H1 (cell line): ENCODE measurements at regions not wholly inside any gene's neighbourhood (a gene's known extent, or its start where the extent isn't known, plus 50 kb on each side); places are given as distances from the start of the nearest gene placed in this dataset.
A peak's percentile ranks its signal among the peaks of the same experiment; 100 is the strongest.

Experiments used
- CTCF ChIA-PET: fragments of 300-600 bp; sonication (Branson Sonifier 250); formaldehyde crosslinking; loops from one replicate; lab custom pipeline; 2021; ENCODE audit not compliant: partially characterized antibody; lab: Charles Lee
- POLR2A ChIA-PET: fragments of 300-600 bp; sonication (Branson Sonifier 250); formaldehyde crosslinking; loops from one replicate; lab custom pipeline; 2021; ENCODE audit warnings: inconsistent platforms; ENCODE audit not compliant: partially characterized antibody; lab: Charles Lee
- DNase-seq, 2 experiments: peaks; one replicate each; pipeline versions ENCODE4 v3.0.0 to v3.0.0-alpha.2; 2010 to 2022; ENCODE audit warnings: low spot score in 2 of 2, low read depth in 1 of 2, mixed read lengths in 1 of 2
- FAIRE-seq: peaks from 2 replicates; lab custom pipeline; 2011; peaks lifted over from hg19 to GRCh38; lab: Jason Lieb, UNC
- H2AFZ ChIP-seq: 2 replicates; pipeline ENCODE4 v1.8.1; 2012; ENCODE audit warnings: low read length, inconsistent platforms
- H2AK5ac ChIP-seq: 2 replicates; pipeline ENCODE4 v1.6.1; 2013; ENCODE audit warnings: low read depth, low read length
- H2BK120ac ChIP-seq: replicated peaks from 2 replicates; pipeline ENCODE3; 2013; ENCODE audit warnings: low read depth, low read length, inconsistent platforms
- H2BK12ac ChIP-seq: 2 replicates; pipeline ENCODE4 v1.6.1; 2013; ENCODE audit warnings: low read depth, low read length
- H2BK15ac ChIP-seq: 2 replicates; pipeline ENCODE4 v1.6.1; 2013; ENCODE audit warnings: low read length
- H2BK20ac ChIP-seq: 2 replicates; pipeline ENCODE4 v1.6.1; 2013; ENCODE audit warnings: low read length
- H2BK5ac ChIP-seq: 2 replicates; pipeline ENCODE4 v1.6.1; 2013; ENCODE audit warnings: low read depth, low read length
- H3K14ac ChIP-seq: 2 replicates; pipeline ENCODE4 v1.6.1; 2013; ENCODE audit warnings: inconsistent platforms; ENCODE audit not compliant: insufficient read length
- H3K18ac ChIP-seq: 2 replicates; pipeline ENCODE4 v1.6.1; 2013; ENCODE audit warnings: low read length; ENCODE audit errors: extremely low read depth
- H3K23ac ChIP-seq: 2 replicates; pipeline ENCODE4 v1.6.1; 2013; ENCODE audit warnings: inconsistent platforms; ENCODE audit not compliant: insufficient read length
- H3K23me2 ChIP-seq: 2 replicates; pipeline ENCODE4 v1.6.1; 2013; ENCODE audit warnings: low read depth, low read length
- H3K27ac ChIP-seq: 2 replicates; pipeline ENCODE4 v1.6.1; 2011; ENCODE audit warnings: low read depth, low read length, inconsistent platforms
- H3K27me3 ChIP-seq, 4 experiments: replicated peaks in 1 of 4; 1 replicate in 1 of 4; 2 replicates in 3 of 4; pipeline versions ENCODE4 v1.6.1 to v1.8.1; 2011 to 2013; ENCODE audit warnings: low read length in 3 of 4, mild to moderate bottlenecking in 3 of 4, inconsistent platforms in 2 of 4, mixed read lengths in 2 of 4, moderate library complexity in 1 of 4; ENCODE audit not compliant: control insufficient read depth in 3 of 4, insufficient read depth in 3 of 4; ENCODE audit errors: extremely low read depth in 1 of 4
- H3K36me3 ChIP-seq, 4 experiments: 2 replicates each; pipeline versions ENCODE4 v1.6.1 to v1.8.1; 2011 to 2013; ENCODE audit warnings: mild to moderate bottlenecking in 4 of 4, low read length in 3 of 4, moderate library complexity in 2 of 4, control low read depth in 1 of 4, inconsistent platforms in 1 of 4; ENCODE audit not compliant: insufficient read depth in 4 of 4, control insufficient read depth in 2 of 4
- H3K4ac ChIP-seq: replicated peaks from 2 replicates; pipeline ENCODE3; 2013; ENCODE audit warnings: low read length, low read depth, mixed read lengths, inconsistent platforms; ENCODE audit not compliant: insufficient read length
- H3K4me1 ChIP-seq, 4 experiments: replicated peaks in 1 of 4; 1 replicate in 1 of 4; 2 replicates in 3 of 4; pipeline versions ENCODE4 v1.6.1 to v1.8.1; 2011 to 2013; ENCODE audit warnings: low read length in 3 of 4, inconsistent platforms in 2 of 4, mixed read lengths in 1 of 4; ENCODE audit not compliant: insufficient read depth in 4 of 4, control insufficient read depth in 3 of 4
- H3K4me2 ChIP-seq, 2 experiments: 2 replicates each; pipeline versions ENCODE4 v1.6.1 to v1.8.1; 2011 to 2013; ENCODE audit warnings: low read depth in 2 of 2, low read length in 2 of 2, control low read depth in 1 of 2, inconsistent platforms in 1 of 2, mild to moderate bottlenecking in 1 of 2; ENCODE audit not compliant: insufficient read depth in 1 of 2
- H3K4me3 ChIP-seq, 4 experiments: fragments of 200-600, 300-600 bp in 1 of 4; sonication (generic), shearing (Covaris generic), sonication (Bioruptor Twin) in 1 of 4; 2 replicates each; pipeline versions ENCODE4 v1.5.1 to v1.8.1; 2011 to 2016; ENCODE audit warnings: low read length in 4 of 4, low read depth in 3 of 4, control low read depth in 2 of 4, inconsistent platforms in 2 of 4, mild to moderate bottlenecking in 2 of 4, mixed read lengths in 1 of 4, moderate library complexity in 1 of 4; ENCODE audit not compliant: insufficient read depth in 2 of 4; ENCODE audit errors: extremely low read depth in 1 of 4
- H3K56ac ChIP-seq: replicated peaks from 2 replicates; pipeline ENCODE3; 2013; ENCODE audit warnings: low read depth, mild to moderate bottlenecking, mixed read lengths, low read length, inconsistent platforms; ENCODE audit not compliant: insufficient read length
- H3K79me1 ChIP-seq: 2 replicates; pipeline ENCODE4 v1.6.1; 2013; ENCODE audit warnings: low read depth, low read length, control low read depth
- H3K79me2 ChIP-seq, 2 experiments: 2 replicates each; pipeline versions ENCODE4 v1.6.1 to v1.8.1; 2012 to 2013; ENCODE audit warnings: low read length in 2 of 2, mild to moderate bottlenecking in 2 of 2, inconsistent platforms in 1 of 2; ENCODE audit not compliant: insufficient read depth in 2 of 2, control insufficient read depth in 1 of 2
- H3K9ac ChIP-seq, 4 experiments: replicated peaks in 1 of 4; 1 replicate in 1 of 4; 2 replicates in 3 of 4; pipeline versions ENCODE4 v1.6.1 to v1.8.1; 2011 to 2013; ENCODE audit warnings: low read depth in 3 of 4, low read length in 3 of 4, control low read depth in 2 of 4, mild to moderate bottlenecking in 2 of 4, moderate library complexity in 2 of 4, inconsistent platforms in 1 of 4; ENCODE audit errors: extremely low read depth in 1 of 4
- H3K9me3 ChIP-seq, 2 experiments: 2 replicates each; pipeline versions ENCODE4 v1.6.1 to v1.8.1; 2012 to 2013; ENCODE audit warnings: mild to moderate bottlenecking in 2 of 2, moderate library complexity in 2 of 2, control low read depth in 1 of 2, inconsistent platforms in 1 of 2, low read depth in 1 of 2, low read length in 1 of 2, mixed read lengths in 1 of 2; ENCODE audit not compliant: insufficient read depth in 2 of 2
- H4K20me1 ChIP-seq, 2 experiments: replicated peaks in 1 of 2; 2 replicates each; pipeline versions ENCODE3 to v1.8.1; 2011 to 2013; ENCODE audit warnings: inconsistent platforms in 2 of 2, low read length in 2 of 2, mild to moderate bottlenecking in 1 of 2; ENCODE audit not compliant: insufficient read depth in 2 of 2, control insufficient read depth in 1 of 2
- H4K5ac ChIP-seq: 2 replicates; pipeline ENCODE4 v1.6.1; 2013; ENCODE audit warnings: low read length, low read depth, mixed read lengths, inconsistent platforms; ENCODE audit not compliant: insufficient read length
- H4K8ac ChIP-seq: 2 replicates; pipeline ENCODE4 v1.8.0; 2013; ENCODE audit warnings: mild to moderate bottlenecking, moderate library complexity, low read length, inconsistent platforms; ENCODE audit not compliant: insufficient read depth; ENCODE audit errors: extremely low read depth
- H4K91ac ChIP-seq: replicated peaks from 2 replicates; pipeline ENCODE3; 2013; ENCODE audit warnings: low read length, mixed read lengths, inconsistent platforms; ENCODE audit not compliant: insufficient read length
- ATF3 ChIP-seq: IDR thresholded peaks from 2 replicates; pipeline ENCODE4 v1.6.1; 2011; ENCODE audit warnings: low read depth, mild to moderate bottlenecking, low read length; ENCODE audit not compliant: insufficient read depth
- BRCA1 ChIP-seq: IDR thresholded peaks from 2 replicates; pipeline ENCODE4 v1.6.1; 2012; ENCODE audit warnings: low read depth, low read length, improper control_type of control experiment
- CHD2 ChIP-seq: IDR thresholded peaks from 2 replicates; pipeline ENCODE4 v1.6.1; 2012; ENCODE audit warnings: low read length, improper control_type of control experiment
- CTBP2 ChIP-seq: IDR thresholded peaks from 2 replicates; pipeline ENCODE4 v1.7.0; 2011; ENCODE audit warnings: borderline replicate concordance, mild to moderate bottlenecking, moderate library complexity, mixed read lengths, low read length; ENCODE audit not compliant: insufficient read depth, insufficient read length
- KDM4A ChIP-seq: IDR thresholded peaks from one replicate; pipeline ENCODE4 v1.7.1; 2012; ENCODE audit warnings: low read depth, mild to moderate bottlenecking, moderate library complexity, low read length, inconsistent platforms; ENCODE audit not compliant: severe bottlenecking
- KDM5A ChIP-seq: fragments of 200-600 bp; IDR thresholded peaks from 2 replicates; pipeline ENCODE4 v1.7.1; 2012; ENCODE audit warnings: mild to moderate bottlenecking, low read length, inconsistent platforms, mixed read lengths
- POLR2AphosphoS5 ChIP-seq: IDR thresholded peaks from 2 replicates; pipeline ENCODE4 v1.6.1; 2011; ENCODE audit warnings: low read depth, low read length
- POU5F1 ChIP-seq: IDR thresholded peaks from 2 replicates; pipeline ENCODE4 v1.6.1; 2011; ENCODE audit warnings: low read depth, mild to moderate bottlenecking, low read length, moderate library complexity
- RBBP5 ChIP-seq: IDR thresholded peaks from 2 replicates; pipeline ENCODE4 v1.7.1; 2012; ENCODE audit warnings: low read depth, mild to moderate bottlenecking, inconsistent platforms, low read length, moderate library complexity, borderline replicate concordance
- SIRT6 ChIP-seq: IDR thresholded peaks from one replicate; pipeline ENCODE4 v1.7.1; 2012; ENCODE audit warnings: low read length, inconsistent platforms
- ZNF274 ChIP-seq: IDR thresholded peaks from 2 replicates; pipeline ENCODE4 v1.7.0; 2012; ENCODE audit warnings: low read length, borderline replicate concordance; ENCODE audit errors: extremely low read depth
- WGBS, 2 experiments: shearing (Covaris generic) in 1 of 2; methylation state at CpG; one replicate each; pipeline versions ENCODE4 v1.1.6 to v1.1.7; 2013 to 2015; ENCODE audit warnings: low lambda C conversion rate in 2 of 2, mixed read lengths in 2 of 2, inconsistent platforms in 1 of 2, low coverage in 1 of 2, missing lambda C conversion rate in 1 of 2; ENCODE audit not compliant: insufficient replicate concordance in 2 of 2, insufficient coverage in 1 of 2, insufficient read length in 1 of 2; ENCODE audit errors: extremely low coverage in 1 of 2, missing lambda C conversion rate in 1 of 2; 5-methylcytosine and 5-hydroxymethylcytosine counted together

DNA sequence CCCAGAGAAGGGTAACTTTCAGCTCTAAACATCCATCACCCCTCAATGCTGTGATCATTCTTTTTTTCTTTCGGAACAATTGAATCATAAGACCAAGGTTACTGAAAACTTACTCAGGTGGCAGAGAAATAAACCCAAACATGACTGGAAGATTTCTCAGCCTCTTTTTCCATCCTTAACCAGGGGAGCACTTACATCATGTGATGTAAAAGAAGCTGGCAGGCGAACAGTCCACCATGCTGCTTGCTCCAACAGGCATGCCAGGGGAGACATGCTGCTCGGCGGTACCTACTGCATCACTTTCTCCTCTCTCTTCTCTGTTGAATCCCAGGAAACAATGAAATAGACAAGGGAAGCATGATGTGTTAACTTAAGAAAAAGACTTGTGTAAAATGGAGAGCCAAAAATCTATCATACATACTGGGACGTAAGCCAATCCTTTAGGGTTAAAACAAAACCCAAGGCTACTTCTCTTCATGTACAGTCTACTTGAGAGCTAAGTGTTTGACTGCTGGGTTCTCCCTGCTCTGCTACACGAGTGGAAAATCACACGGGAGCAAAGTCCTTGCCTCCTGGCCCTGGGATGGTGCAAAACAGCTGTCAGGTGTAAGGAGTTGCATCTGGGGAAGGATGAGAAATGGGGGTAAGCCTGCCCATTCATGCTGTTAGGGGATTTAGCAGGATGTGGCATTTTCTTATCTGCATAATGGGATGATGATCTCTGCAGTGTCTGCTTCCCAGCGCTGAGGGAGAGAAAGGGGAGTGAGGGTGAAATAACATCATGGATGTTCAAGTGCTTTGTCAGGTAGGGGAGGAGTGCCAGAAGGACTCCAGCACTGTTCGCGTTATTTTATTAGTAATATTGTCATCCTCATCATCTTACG is 64.3 kb upstream of the ZNF438 start:
- H3K23ac ChIP-seq, result no peak overlapping the region
- 85% methylated on average over 11 of the region's 11 CpGs; no CpG with 5 or more reads in 1 of the 2 experiments for WGBS, 2 experiments
- TF ChIP-seq BRCA1, result no peak
- TF ChIP-seq ZNF274, result no peak
- no peak for TF ChIP-seq POLR2AphosphoS5
- TF ChIP-seq ATF3, result no peak
- TF ChIP-seq RBBP5, result no peak
- no peak for TF ChIP-seq KDM5A
- TF ChIP-seq KDM4A, result no peak
- TF ChIP-seq CHD2, result no peak
- no peak for TF ChIP-seq POU5F1
- no peak for TF ChIP-seq CTBP2
- TF ChIP-seq SIRT6, result no peak
- TF ChIP-seq, all 59 proteins: peak for 0
- Histone ChIP-seq H3K9me3 (no peaks in the 10 kb centered on the region), H3K4me2 (no peak overlapping the region), H2AFZ (peak overlapping the region; percentile 85), H2AK5ac (no peak overlapping the region), H2BK5ac (no peak overlapping the region), H3K79me2 (no peaks in the 10 kb centered on the region), H2BK20ac (no peak overlapping the region), H3K36me3 (no peaks in the 10 kb centered on the region), H3K56ac (no peak overlapping the region), H3K23me2 (no peaks in the 10 kb centered on the region), H3K4ac (no peak overlapping the region), H3K79me1 (no peaks in the 10 kb centered on the region), H4K20me1 (no peaks in the 10 kb centered on the region), H3K27ac (no peak overlapping the region), H3K4me1 (no peaks in the 10 kb centered on the region), H3K4me3 (no peak overlapping the region), H3K18ac (no peak overlapping the region), H3K9ac (no peak overlapping the region), H3K14ac (no peak overlapping the region), H4K91ac (no peak overlapping the region), H4K8ac (no peak overlapping the region), H2BK15ac (no peak overlapping the region), H4K5ac (no peak overlapping the region), H2BK120ac (no peak overlapping the region), H2BK12ac (no peak overlapping the region), H3K27me3 (no peaks in the 10 kb centered on the region)
- DNase-seq (peak in 1 of 2 experiments; percentile 14), FAIRE-seq (no peak)
- POLR2A ChIA-PET, result no interaction called here
- CTCF ChIA-PET, result interaction anchor here (0.7 to 1.9 kb wide), 4 partner anchors 10 to 372 kb away, joined by 3 to 7 read pairs (median 4); no protein-coding TSS in a partner anchor
